Glutamatergic neuron (in vitro differentiated cells): ENCODE measurements at regions not wholly inside any gene's neighbourhood (a gene's known extent, or its start where the extent isn't known, plus 50 kb on each side); places are given as distances from the start of the nearest gene placed in this dataset.

ENCODE experiments used
- DNase-seq: peaks from one replicate; pipeline ENCODE4 v3.0.0; 2022
- H3K27ac Mint-ChIP-seq: one replicate; pipeline ENCODE4 v1.8.0; 2020; ENCODE audit warnings: mild to moderate bottlenecking, mixed read lengths, inconsistent platforms; ENCODE audit not compliant: unreplicated experiment
- H3K27me3 Mint-ChIP-seq: one replicate; pipeline ENCODE4 v1.8.0; 2020; ENCODE audit warnings: mild to moderate bottlenecking, moderate library complexity, mixed read lengths, inconsistent platforms; ENCODE audit not compliant: unreplicated experiment
- H3K36me3 Mint-ChIP-seq: one replicate; pipeline ENCODE4 v1.8.0; 2020; ENCODE audit warnings: mild to moderate bottlenecking, mixed read lengths, inconsistent platforms; ENCODE audit not compliant: unreplicated experiment
- H3K4me1 Mint-ChIP-seq: one replicate; pipeline ENCODE4 v1.8.0; 2020; ENCODE audit warnings: mild to moderate bottlenecking, low read depth, mixed read lengths, inconsistent platforms; ENCODE audit not compliant: unreplicated experiment
- H3K4me3 Mint-ChIP-seq: one replicate; pipeline ENCODE4 v1.8.0; 2020; ENCODE audit warnings: mild to moderate bottlenecking, mixed read lengths, inconsistent platforms; ENCODE audit not compliant: unreplicated experiment
- H3K9me3 Mint-ChIP-seq: one replicate; pipeline ENCODE4 v1.8.0; 2020; ENCODE audit warnings: mild to moderate bottlenecking, moderate library complexity, mixed read lengths, inconsistent platforms; ENCODE audit not compliant: unreplicated experiment
- CTCF ChIP-seq: fragments of 200-600 bp; sonication (generic); IDR thresholded peaks from one replicate; pipeline ENCODE4 v1.5.0; 2021; ENCODE audit not compliant: partially characterized antibody, unreplicated experiment

GRCh38 chr1:80593197-80593596 lies 1207.5 kb upstream of the ADGRL2 start:
- TF ChIP-seq CTCF = no peak
- H3K27me3 Mint-ChIP-seq = no peaks in the 10 kb centered on the region
- peaks cover 4% of the 10 kb centered on the region for H3K9me3 Mint-ChIP-seq
- H3K4me1 Mint-ChIP-seq = no peaks in the 10 kb centered on the region
- no peak overlapping the region for H3K4me3 Mint-ChIP-seq
- DNase-seq = no peak
- H3K36me3 Mint-ChIP-seq = peaks cover 20% of the 10 kb centered on the region
- H3K27ac Mint-ChIP-seq = no peak overlapping the region

- no peak for DNase-seq
- no peak for TF ChIP-seq CTCF
- H3K36me3 Mint-ChIP-seq = no peaks in the 10 kb centered on the region
- no peak overlapping the region for H3K27ac Mint-ChIP-seq
- H3K4me1 Mint-ChIP-seq = no peaks in the 10 kb centered on the region
- H3K27me3 Mint-ChIP-seq = no peaks in the 10 kb centered on the region
- H3K9me3 Mint-ChIP-seq = no peaks in the 10 kb centered on the region
- H3K4me3 Mint-ChIP-seq = no peak overlapping the region
Observed at GRCh38 chr1:80582980-80583379, 1217.8 kb upstream of the ADGRL2 start.

- no peaks in the 10 kb centered on the region for H3K4me1 Mint-ChIP-seq
- H3K36me3 Mint-ChIP-seq = no peaks in the 10 kb centered on the region
- H3K27me3 Mint-ChIP-seq = no peaks in the 10 kb centered on the region
- no peak for DNase-seq
- H3K27ac Mint-ChIP-seq = no peak overlapping the region
- H3K4me3 Mint-ChIP-seq = no peak overlapping the region
- H3K9me3 Mint-ChIP-seq = no peaks in the 10 kb centered on the region
- no peak for TF ChIP-seq CTCF
Observed at GRCh38 chr1:80579055-80579454, 1221.7 kb upstream of the ADGRL2 start.

DNA sequence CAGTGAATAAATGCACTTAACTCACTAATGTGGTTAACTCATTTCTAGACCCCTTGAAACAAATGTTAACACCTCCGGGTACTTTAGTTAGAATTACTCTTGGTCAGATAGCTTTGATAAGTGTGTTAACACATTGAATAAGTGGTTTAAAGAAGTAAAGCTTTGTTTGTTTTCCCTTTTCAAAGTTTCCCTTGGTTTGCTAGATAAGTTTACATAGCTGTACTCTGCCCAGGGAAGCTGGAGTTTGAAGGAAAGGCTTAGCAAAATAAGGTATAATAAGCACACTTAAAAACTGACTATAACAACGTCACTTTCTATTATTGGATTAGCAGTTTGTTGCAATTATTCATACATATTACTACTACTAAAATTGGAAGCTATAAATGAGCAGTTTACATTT lies 1233.9 kb upstream of the ADGRL2 start:
- TF ChIP-seq CTCF = no peak
- Mint-ChIP-seq H3K36me3 (no peaks in the 10 kb centered on the region), H3K27me3 (no peaks in the 10 kb centered on the region), H3K4me1 (no peaks in the 10 kb centered on the region), H3K9me3 (no peaks in the 10 kb centered on the region), H3K4me3 (no peak overlapping the region), H3K27ac (no peak overlapping the region)
- DNase-seq = no peak

GRCh38 chr1:80566123-80566522 lies 1234.6 kb upstream of the ADGRL2 start:
- H3K27me3 Mint-ChIP-seq = no peaks in the 10 kb centered on the region
- no peaks in the 10 kb centered on the region for H3K9me3 Mint-ChIP-seq

More at GRCh38 chr1:80566123-80566522, 1234.6 kb upstream of the ADGRL2 start:
- Mint-ChIP-seq H3K27ac (no peak overlapping the region), H3K36me3 (no peaks in the 10 kb centered on the region), H3K4me1 (no peaks in the 10 kb centered on the region), H3K4me3 (no peak overlapping the region)
- DNase-seq = no peak
- no peak for TF ChIP-seq CTCF
